HG03139 (cell line): ENCODE measurements at regions not wholly inside any gene's neighbourhood (a gene's known extent, or its start where the extent isn't known, plus 50 kb on each side); places are given as distances from the start of the nearest gene placed in this dataset.

ENCODE experiments used
- ATAC-seq: cut with Tn5 transposase; IDR thresholded peaks from one replicate; pipeline ENCODE4 v1.9.1; 2021; ENCODE audit not compliant: unreplicated experiment

GRCh38 chr1:239221656-239222055 is 164.7 kb upstream of the CHRM3 start:
- no peak for ATAC-seq

- no peak for ATAC-seq
These were observed 166.7 kb upstream of the CHRM3 start for GRCh38 chr1:239219679-239220078.

- ATAC-seq, result no peak
These were observed 168.1 kb upstream of the CHRM3 start for GRCh38 chr1:239218301-239218700.

GRCh38 chr1:239212811-239213220 is 173.6 kb upstream of the CHRM3 start:
- no peak for ATAC-seq

GRCh38 chr1:239209591-239209990 is 176.8 kb upstream of the CHRM3 start:
- ATAC-seq, result no peak

GRCh38 chr1:239204401-239204800 is 182.0 kb upstream of the CHRM3 start:
- ATAC-seq, result no peak

- no peak for ATAC-seq
These were observed 188.5 kb upstream of the CHRM3 start for GRCh38 chr1:239197871-239198270.

- ATAC-seq, result no peak
These were observed 196.3 kb upstream of the CHRM3 start for GRCh38 chr1:239189998-239190512.

- ATAC-seq, result no peak
These were observed 199.9 kb upstream of the CHRM3 start for GRCh38 chr1:239186487-239186886.

GRCh38 chr1:239185245-239185619 is 201.1 kb upstream of the CHRM3 start:
- ATAC-seq, result no peak

GRCh38 chr1:239184561-239185244 is 201.7 kb upstream of the CHRM3 start:
- ATAC-seq, result no peak

- ATAC-seq, result no peak
These were observed 207.4 kb upstream of the CHRM3 start for GRCh38 chr1:239178961-239179360.

- ATAC-seq, result no peak
These were observed 211.5 kb upstream of the CHRM3 start for GRCh38 chr1:239174880-239175279.

- no peak for ATAC-seq
These were observed 215.5 kb upstream of the CHRM3 start for GRCh38 chr1:239170828-239171227.

GRCh38 chr1:239169276-239169675 is 217.1 kb upstream of the CHRM3 start:
- no peak for ATAC-seq

- ATAC-seq, result no peak
These were observed 221.8 kb upstream of the CHRM3 start for GRCh38 chr1:239164451-239165180.

- no peak for ATAC-seq
These were observed 230.8 kb upstream of the CHRM3 start for GRCh38 chr1:239155466-239156091.

GRCh38 chr1:239151937-239152336 is 234.4 kb upstream of the CHRM3 start:
- ATAC-seq, result no peak

- no peak for ATAC-seq
These were observed 245.4 kb upstream of the CHRM3 start for GRCh38 chr1:239140968-239141367.

- ATAC-seq, result no peak
These were observed 246.6 kb upstream of the CHRM3 start for GRCh38 chr1:239139801-239140200.

GRCh38 chr1:239128541-239128940 is 257.8 kb upstream of the CHRM3 start:
- ATAC-seq, result no peak

GRCh38 chr1:239126884-239127283 is 259.5 kb upstream of the CHRM3 start:
- no peak for ATAC-seq
